H9 (cell line): ENCODE measurements at regions not wholly inside any gene's neighbourhood (a gene's known extent, or its start where the extent isn't known, plus 50 kb on each side); places are given as distances from the start of the nearest gene placed in this dataset.

Source experiments
- DNase-seq: peaks from one replicate; pipeline ENCODE4 v3.0.0-alpha.2; 2017
- H2AFZ ChIP-seq: one replicate; pipeline ENCODE4 v1.6.1; 2013; ENCODE audit warnings: mild to moderate bottlenecking, low read length, control low read depth, moderate library complexity
- H2AK5ac ChIP-seq: 2 replicates; pipeline ENCODE4 v1.6.1; 2013; ENCODE audit warnings: low read length, control low read depth, mixed read lengths; ENCODE audit not compliant: insufficient read length
- H2BK120ac ChIP-seq: one replicate; pipeline ENCODE4 v1.6.1; 2013; ENCODE audit warnings: low read depth, mild to moderate bottlenecking, low read length, control low read depth, inconsistent platforms; ENCODE audit not compliant: poor library complexity, severe bottlenecking
- H2BK12ac ChIP-seq: 2 replicates; pipeline ENCODE4 v1.6.1; 2013; ENCODE audit warnings: low read length, control low read depth, mixed read lengths, low read depth; ENCODE audit not compliant: insufficient read length
- H2BK15ac ChIP-seq: 2 replicates; pipeline ENCODE4 v1.6.1; 2013; ENCODE audit warnings: low read depth, low read length, control low read depth
- H2BK20ac ChIP-seq: one replicate; pipeline ENCODE4 v1.6.1; 2013; ENCODE audit warnings: low read depth, mild to moderate bottlenecking, low read length, control low read depth, inconsistent platforms; ENCODE audit not compliant: poor library complexity, severe bottlenecking
- H2BK5ac ChIP-seq: 2 replicates; pipeline ENCODE4 v1.6.1; 2013; ENCODE audit warnings: low read length, control low read depth, mixed read lengths; ENCODE audit not compliant: insufficient read length
- H3K14ac ChIP-seq: 2 replicates; pipeline ENCODE4 v1.6.1; 2013; ENCODE audit warnings: low read length, control low read depth; ENCODE audit not compliant: insufficient read depth
- H3K18ac ChIP-seq: 2 replicates; pipeline ENCODE4 v1.6.1; 2013; ENCODE audit warnings: low read depth, mild to moderate bottlenecking, mixed read lengths, low read length, control low read depth; ENCODE audit not compliant: insufficient read length
- H3K23ac ChIP-seq: 2 replicates; pipeline ENCODE4 v1.6.1; 2013; ENCODE audit warnings: low read length, control low read depth, mixed read lengths, low read depth; ENCODE audit not compliant: insufficient read length
- H3K23me2 ChIP-seq: 2 replicates; pipeline ENCODE4 v1.6.1; 2013; ENCODE audit warnings: low read depth, mild to moderate bottlenecking, mixed read lengths, low read length, control low read depth; ENCODE audit not compliant: insufficient read length, poor library complexity, severe bottlenecking
- H3K27ac ChIP-seq: 2 replicates; pipeline ENCODE4 v1.5.1; 2013; ENCODE audit warnings: low read length, control low read depth, mixed read lengths, low read depth; ENCODE audit not compliant: insufficient read length
- H3K27me3 ChIP-seq: 2 replicates; pipeline ENCODE4 v1.6.1; 2013; ENCODE audit warnings: low read length, control low read depth, inconsistent platforms; ENCODE audit not compliant: insufficient read depth
- H3K4ac ChIP-seq: 2 replicates; pipeline ENCODE4 v1.6.1; 2013; ENCODE audit warnings: low read depth, mild to moderate bottlenecking, control low read depth, inconsistent platforms, low read length, moderate library complexity
- H3K4me1 ChIP-seq: 2 replicates; pipeline ENCODE4 v1.6.1; 2013; ENCODE audit warnings: low read length, control low read depth, inconsistent platforms; ENCODE audit not compliant: insufficient read depth
- H3K4me2 ChIP-seq: 2 replicates; pipeline ENCODE4 v1.6.1; 2013; ENCODE audit warnings: low read length, control low read depth, mixed read lengths; ENCODE audit not compliant: insufficient read length, insufficient read depth
- H3K56ac ChIP-seq: 2 replicates; pipeline ENCODE4 v1.6.1; 2013; ENCODE audit warnings: low read depth, mild to moderate bottlenecking, mixed read lengths, low read length, control low read depth; ENCODE audit not compliant: insufficient read length
- H3K79me1 ChIP-seq: 2 replicates; pipeline ENCODE4 v1.6.1; 2013; ENCODE audit warnings: low read depth, mild to moderate bottlenecking, moderate library complexity, low read length, control low read depth, inconsistent platforms; ENCODE audit not compliant: insufficient read depth, poor library complexity, severe bottlenecking
- H3K79me2 ChIP-seq: 2 replicates; pipeline ENCODE4 v1.6.1; 2013; ENCODE audit warnings: low read length, control low read depth, inconsistent platforms; ENCODE audit not compliant: insufficient read depth
- H3K9ac ChIP-seq: 2 replicates; pipeline ENCODE4 v1.6.1; 2013; ENCODE audit warnings: low read length, control low read depth, mixed read lengths; ENCODE audit not compliant: insufficient read length; ENCODE audit errors: extremely low read depth
- H3K9me3 ChIP-seq: one replicate; pipeline ENCODE4 v1.6.1; 2013; ENCODE audit warnings: low read depth, low read length, inconsistent platforms; ENCODE audit not compliant: control insufficient read depth
- H3T11ph ChIP-seq: one replicate; pipeline ENCODE4 v1.6.1; 2013; ENCODE audit warnings: mild to moderate bottlenecking, low read length, control low read depth, inconsistent platforms
- H4K20me1 ChIP-seq: one replicate; pipeline ENCODE4 v1.6.1; 2013; ENCODE audit not compliant: control insufficient read depth, insufficient read length, insufficient read depth
- H4K5ac ChIP-seq: 2 replicates; pipeline ENCODE4 v1.6.1; 2013; ENCODE audit warnings: low read depth, mild to moderate bottlenecking, mixed read lengths, low read length, control low read depth; ENCODE audit not compliant: insufficient read length
- H4K8ac ChIP-seq: replicated peaks from 2 replicates; pipeline ENCODE4 v1.6.1; 2013; ENCODE audit warnings: low read length, control low read depth, mixed read lengths, low read depth; ENCODE audit not compliant: insufficient read length
- H4K91ac ChIP-seq: 2 replicates; pipeline ENCODE4 v1.6.1; 2013; ENCODE audit warnings: low read depth, mild to moderate bottlenecking, moderate library complexity, mixed read lengths, low read length, control low read depth; ENCODE audit not compliant: insufficient read length
- H3K27ac Mint-ChIP-seq, 3 experiments: 2 replicates in 2 of 3; 3 replicates in 1 of 3; pipeline ENCODE4 v1.8.0; 2020 to 2021; ENCODE audit warnings: mixed read lengths in 3 of 3, mild to moderate bottlenecking in 1 of 3, moderate library complexity in 1 of 3
- H3K27me3 Mint-ChIP-seq: 2 replicates; pipeline ENCODE4 v1.8.0; 2021; ENCODE audit warnings: low read depth, mild to moderate bottlenecking, moderate library complexity, mixed read lengths
- H3K36me3 Mint-ChIP-seq, 3 experiments: 2 replicates in 2 of 3; 3 replicates in 1 of 3; pipeline ENCODE4 v1.8.0; 2020 to 2021; ENCODE audit warnings: low read depth in 3 of 3, mixed read lengths in 3 of 3; ENCODE audit not compliant: insufficient read depth in 1 of 3
- H3K4me1 Mint-ChIP-seq, 2 experiments: 2 replicates each; pipeline ENCODE4 v1.8.0; 2020; ENCODE audit warnings: mixed read lengths in 2 of 2
- H3K4me3 Mint-ChIP-seq, 2 experiments: 2 replicates in 1 of 2; 3 replicates in 1 of 2; pipeline ENCODE4 v1.8.0; 2020 to 2021; ENCODE audit warnings: mild to moderate bottlenecking in 2 of 2, mixed read lengths in 2 of 2, moderate library complexity in 1 of 2
- H3K9me3 Mint-ChIP-seq, 2 experiments: 2 replicates in 1 of 2; 3 replicates in 1 of 2; pipeline ENCODE4 v1.8.0; 2020; ENCODE audit warnings: mild to moderate bottlenecking in 2 of 2, mixed read lengths in 2 of 2, moderate library complexity in 1 of 2
- WGBS: extraction: QIAGEN DNeasy Blood & Tissue Kit; methylation state at CpG from one replicate; pipeline ENCODE4 v1.1.7; 2013; ENCODE audit warnings: missing lambda C conversion rate, low lambda C conversion rate, mixed read lengths; ENCODE audit not compliant: insufficient read length; ENCODE audit errors: extremely low coverage; 5-methylcytosine and 5-hydroxymethylcytosine counted together
- TF ChIP-seq, protein P1 (sequence below): fragments of 200-600 bp; sonication (generic); conservative IDR thresholded peaks from 3 replicates; pipeline ENCODE4 v1.8.0; 2021; ENCODE audit warnings: antibody characterized with exemption, mild to moderate bottlenecking

DNA sequence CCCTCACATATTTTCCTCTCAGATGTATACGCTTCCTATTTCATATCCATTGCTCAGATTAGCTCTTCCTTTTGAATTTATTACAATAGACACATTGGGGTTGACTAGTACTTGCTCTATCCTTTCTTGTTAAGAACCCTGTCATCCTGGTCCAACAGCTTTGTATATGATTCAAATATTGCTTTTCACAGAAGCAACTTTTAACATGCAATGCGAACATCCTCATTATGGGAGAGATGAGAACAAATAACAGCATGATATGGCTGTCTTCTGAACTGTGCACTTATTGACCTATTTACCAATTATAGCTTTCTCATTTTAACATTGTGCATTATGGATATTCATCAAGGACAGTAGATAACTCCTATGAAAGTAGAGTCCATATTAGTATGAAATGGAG lies 510.8 kb downstream of the PTPRC start:
- no peak overlapping the region for H3K23ac ChIP-seq
- H3K27ac Mint-ChIP-seq: no peak overlapping the region
- H3K4me1 Mint-ChIP-seq: peaks cover 12 to 16% of the 10 kb centered on the region in 2 experiments
- no peak overlapping the region for H3K56ac ChIP-seq
- no peaks in the 10 kb centered on the region for H3K79me2 ChIP-seq
- H2BK5ac ChIP-seq: no peak overlapping the region
- WGBS: no CpG with 5 or more reads among the region's 2 CpGs
- H3K23me2 ChIP-seq: no peaks in the 10 kb centered on the region
- H4K8ac ChIP-seq: no peak overlapping the region
- H3K36me3 Mint-ChIP-seq: no peaks in the 10 kb centered on the region
- H3K27me3 ChIP-seq: no peaks in the 10 kb centered on the region
- H2AK5ac ChIP-seq: no peak overlapping the region
- no peak overlapping the region for H3K4me3 Mint-ChIP-seq
- H2AFZ ChIP-seq: no peak overlapping the region
- TF ChIP-seq, protein P1, sequence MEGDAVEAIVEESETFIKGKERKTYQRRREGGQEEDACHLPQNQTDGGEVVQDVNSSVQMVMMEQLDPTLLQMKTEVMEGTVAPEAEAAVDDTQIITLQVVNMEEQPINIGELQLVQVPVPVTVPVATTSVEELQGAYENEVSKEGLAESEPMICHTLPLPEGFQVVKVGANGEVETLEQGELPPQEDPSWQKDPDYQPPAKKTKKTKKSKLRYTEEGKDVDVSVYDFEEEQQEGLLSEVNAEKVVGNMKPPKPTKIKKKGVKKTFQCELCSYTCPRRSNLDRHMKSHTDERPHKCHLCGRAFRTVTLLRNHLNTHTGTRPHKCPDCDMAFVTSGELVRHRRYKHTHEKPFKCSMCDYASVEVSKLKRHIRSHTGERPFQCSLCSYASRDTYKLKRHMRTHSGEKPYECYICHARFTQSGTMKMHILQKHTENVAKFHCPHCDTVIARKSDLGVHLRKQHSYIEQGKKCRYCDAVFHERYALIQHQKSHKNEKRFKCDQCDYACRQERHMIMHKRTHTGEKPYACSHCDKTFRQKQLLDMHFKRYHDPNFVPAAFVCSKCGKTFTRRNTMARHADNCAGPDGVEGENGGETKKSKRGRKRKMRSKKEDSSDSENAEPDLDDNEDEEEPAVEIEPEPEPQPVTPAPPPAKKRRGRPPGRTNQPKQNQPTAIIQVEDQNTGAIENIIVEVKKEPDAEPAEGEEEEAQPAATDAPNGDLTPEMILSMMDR: no peak
- no peak overlapping the region for H4K5ac ChIP-seq
- no peak for DNase-seq
- H3K9me3 Mint-ChIP-seq: no peaks in the 10 kb centered on the region
- no peak overlapping the region for H2BK20ac ChIP-seq
- H2BK15ac ChIP-seq: no peak overlapping the region
- no peak overlapping the region for H3K27ac ChIP-seq
- H3K4me1 ChIP-seq: peaks cover 3% of the 10 kb centered on the region; the same call in 1 of the 2 replicates
- H3K79me1 ChIP-seq: no peaks in the 10 kb centered on the region
- no peak overlapping the region for H4K91ac ChIP-seq
- H3T11ph ChIP-seq: no peak overlapping the region
- no peak overlapping the region for H2BK120ac ChIP-seq
- no peak overlapping the region for H3K4ac ChIP-seq
- H3K4me2 ChIP-seq: no peak overlapping the region
- no peak overlapping the region for H3K18ac ChIP-seq
- no peak overlapping the region for H2BK12ac ChIP-seq
- H4K20me1 ChIP-seq: no peaks in the 10 kb centered on the region
- no peak overlapping the region for H3K9ac ChIP-seq
- H3K27me3 Mint-ChIP-seq: no peaks in the 10 kb centered on the region
- no peak overlapping the region for H3K14ac ChIP-seq
- no peaks in the 10 kb centered on the region for H3K9me3 ChIP-seq
